ENCODE measurements at regions not wholly inside any gene's neighbourhood (a gene's known extent, or its start where the extent isn't known, plus 50 kb on each side); places are given as distances from the start of the nearest gene placed in this dataset.
"Not testable (repeated sequence)": the region's sequence is repeated elsewhere in the genome, so short reads cannot be mapped to it uniquely, and the experiment has no call there.

GRCh38 chr6:27547157-27548075, 74.5 kb upstream of the ZNF184 start:
- DNase-seq (ENCODE audit: low read depth in 1 of 2, low spot score in 1 of 2): peak in 1 of 2 donors; percentile 18

GRCh38 chr6:27546522-27546921, 73.6 kb upstream of the ZNF184 start:
- DNase-seq (ENCODE audit: low read depth in 1 of 2, low spot score in 1 of 2): no peak

DNA sequence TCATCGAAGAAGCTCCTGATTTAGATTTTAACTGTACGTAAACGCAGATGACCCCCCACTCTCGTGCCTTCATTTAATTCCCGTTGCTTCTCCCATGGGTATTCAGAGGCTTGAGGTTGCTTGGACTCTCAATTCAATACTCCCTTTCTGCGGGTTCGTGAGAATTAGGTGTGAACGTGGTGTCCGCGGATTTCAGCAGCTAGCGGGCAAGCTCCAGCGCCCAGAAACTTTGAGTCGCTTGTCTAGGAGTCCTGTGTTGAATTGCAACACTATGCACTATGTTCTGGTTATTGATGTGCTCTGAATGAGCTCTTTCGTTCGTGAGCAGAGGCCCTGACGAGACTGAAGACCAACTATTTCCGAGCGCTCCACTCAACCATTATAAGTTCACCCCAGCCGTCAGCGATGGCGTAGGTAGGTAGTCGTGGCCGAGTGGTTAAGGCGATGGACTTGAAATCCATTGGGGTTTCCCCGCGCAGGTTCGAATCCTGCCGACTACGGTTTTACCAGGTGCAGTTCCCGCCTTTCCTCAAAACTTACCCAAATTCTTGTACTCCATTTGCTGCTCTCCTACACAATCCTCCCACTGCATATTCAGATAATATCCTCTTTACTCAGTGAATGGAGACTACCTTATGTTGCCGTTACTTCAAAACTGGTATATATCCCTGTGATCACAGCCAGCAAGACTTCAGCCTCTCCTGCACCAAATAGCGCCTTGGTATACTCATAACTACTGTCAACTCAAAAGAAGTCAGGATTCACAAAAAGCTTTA, 72.6 kb upstream of the ZNF184 start:
- peak in 1 of 2 donors; percentile 41 for DNase-seq (ENCODE audit: low read depth in 1 of 2, low spot score in 1 of 2)

DNA sequence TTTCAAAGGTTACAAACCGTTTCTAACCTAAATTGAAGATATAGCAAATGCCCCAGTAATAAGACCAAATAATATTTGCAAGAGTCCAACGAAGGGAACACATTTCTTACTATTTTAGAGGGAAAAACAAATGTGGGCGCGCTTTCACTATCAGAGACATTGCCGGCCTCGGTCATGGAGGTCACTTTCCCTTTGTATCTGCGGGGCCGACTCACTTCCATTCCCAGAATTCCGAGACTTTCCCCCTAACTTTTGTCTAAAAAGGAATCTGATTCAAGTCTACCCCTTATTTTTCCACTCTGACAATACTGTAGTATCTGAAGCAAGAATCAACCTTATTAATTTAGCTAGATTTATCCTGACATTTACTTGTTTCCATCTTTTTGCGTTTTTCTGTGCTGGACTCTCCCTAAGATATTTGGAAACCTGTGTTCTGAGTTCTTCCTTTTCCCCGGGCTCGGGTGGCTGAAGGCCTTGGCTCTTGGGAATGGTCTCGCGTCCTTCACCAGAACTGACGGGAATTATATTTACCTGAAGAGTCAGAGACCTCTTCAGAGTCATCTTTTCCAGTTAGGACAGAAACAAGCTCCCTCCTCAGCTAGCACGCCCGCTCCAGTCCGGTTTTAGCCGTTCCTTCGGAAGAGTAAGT, 71.8 kb upstream of the ZNF184 start:
- no peak for DNase-seq (ENCODE audit: low read depth in 1 of 2, low spot score in 1 of 2)

- not testable (repeated sequence) for DNase-seq (ENCODE audit: low read depth in 1 of 2, low spot score in 1 of 2)
Observed at GRCh38 chr6:27544135-27544534, 71.2 kb upstream of the ZNF184 start.

DNA sequence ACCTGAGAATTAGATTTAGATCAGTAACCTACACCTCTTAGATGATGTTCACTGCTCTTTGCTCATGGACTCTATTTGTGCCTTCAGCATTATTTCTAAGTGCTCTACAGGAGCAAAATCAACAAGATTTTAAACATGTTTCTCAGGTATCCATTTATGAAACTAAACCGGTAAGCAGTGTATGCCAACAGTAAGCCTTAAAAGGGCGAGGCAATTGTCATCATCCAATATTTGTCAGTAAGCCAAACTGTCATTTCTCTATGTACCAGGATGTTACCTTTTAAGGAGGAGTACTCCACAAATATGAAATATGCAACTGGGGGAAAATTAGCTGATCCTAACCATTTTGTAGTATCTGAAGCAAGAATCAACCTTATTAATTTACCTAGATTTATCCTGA, 69.6 kb upstream of the ZNF184 start:
- no peak for DNase-seq (ENCODE audit: low read depth in 1 of 2, low spot score in 1 of 2)

- DNase-seq (ENCODE audit: low read depth in 1 of 2, low spot score in 1 of 2): no peak
Observed at GRCh38 chr6:27541933-27542297, 69.0 kb upstream of the ZNF184 start.

DNA sequence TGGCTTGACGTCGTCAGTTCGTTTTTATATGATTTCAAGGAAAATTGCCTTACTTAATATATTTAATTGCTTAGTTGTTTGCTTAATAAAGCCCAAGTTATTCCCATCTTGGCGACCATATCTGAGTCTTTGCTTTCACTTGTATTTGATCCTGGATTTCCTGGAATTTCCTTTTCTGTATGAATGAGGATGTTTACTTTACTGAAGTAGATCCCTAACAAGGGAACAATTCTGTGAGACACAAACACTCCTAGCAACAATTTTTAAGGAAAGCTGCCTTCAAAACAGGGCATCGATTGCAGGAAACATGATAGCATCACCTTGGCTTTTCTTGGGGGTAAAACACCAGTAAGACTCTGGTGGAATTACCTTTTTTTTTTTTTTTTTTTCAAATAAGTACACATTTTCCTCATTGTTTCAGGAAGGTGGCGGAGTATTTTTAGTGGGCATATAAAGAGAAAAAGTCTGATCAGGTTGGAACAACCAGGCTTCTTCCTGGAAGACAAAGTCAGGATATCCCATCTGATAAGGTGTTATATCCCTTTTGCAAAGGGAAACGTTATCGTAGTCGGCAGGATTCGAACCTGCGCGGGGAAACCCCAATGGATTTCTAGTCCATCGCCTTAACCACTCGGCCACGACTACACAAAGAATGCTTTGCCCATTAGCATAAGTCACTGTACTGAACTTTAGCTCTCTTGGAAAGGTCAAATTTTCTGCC, 68.5 kb upstream of the ZNF184 start:
- no peak for DNase-seq (ENCODE audit: low read depth in 1 of 2, low spot score in 1 of 2)

DNA sequence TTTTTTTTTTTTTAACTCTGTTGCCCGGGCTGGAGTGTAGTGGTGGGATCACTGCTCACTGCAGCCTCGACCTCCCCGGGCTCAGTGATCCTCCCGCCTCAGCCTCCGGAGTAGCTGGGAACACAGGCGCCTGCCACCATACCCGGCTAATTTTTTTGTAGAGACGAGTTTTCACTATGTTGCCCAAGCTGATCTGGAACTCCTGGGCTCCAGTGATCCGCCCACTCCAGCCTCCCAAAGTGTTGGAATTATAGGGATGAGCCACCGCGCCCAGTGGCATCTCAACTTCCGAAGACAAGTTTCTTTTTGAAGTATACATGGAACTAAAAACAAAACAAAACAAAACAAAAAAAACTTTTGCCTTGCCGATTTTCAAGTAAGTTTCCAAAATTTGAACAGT, 66.6 kb upstream of the ZNF184 start:
- DNase-seq (ENCODE audit: low read depth in 1 of 2, low spot score in 1 of 2): no peak

DNA sequence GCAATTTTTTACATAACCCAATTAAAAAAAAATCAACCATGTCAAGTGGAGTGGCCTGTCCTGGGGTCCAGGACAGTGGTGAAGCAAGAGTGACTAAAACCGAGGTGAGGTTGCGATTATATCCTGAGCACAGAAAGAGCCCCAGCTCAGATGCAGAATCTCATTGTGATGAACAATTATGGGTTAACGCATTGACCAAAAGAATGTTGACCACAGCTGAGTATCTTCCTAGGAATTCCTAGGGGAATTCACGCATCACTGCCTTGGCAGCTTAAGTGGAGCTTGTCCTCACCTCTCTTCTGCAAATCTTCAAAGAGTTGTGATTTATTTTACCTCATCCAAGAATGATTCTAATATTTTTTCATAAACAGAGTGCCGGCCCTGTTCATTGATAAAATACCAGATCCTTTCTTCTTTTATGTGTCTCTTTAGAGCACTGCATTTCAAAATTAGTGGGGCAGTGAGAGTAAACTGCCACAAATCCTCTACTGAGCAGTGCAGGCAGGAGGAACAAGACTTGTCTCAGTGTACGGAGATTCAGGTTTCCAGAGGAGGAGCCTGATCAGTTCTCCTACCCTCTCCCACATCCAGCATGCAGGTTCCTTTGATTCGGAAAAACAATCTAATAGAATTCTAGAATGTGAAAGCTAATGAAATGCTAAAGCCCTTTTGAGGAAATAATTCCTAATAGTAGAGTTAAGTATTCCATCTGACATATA, 60.1 kb upstream of the ZNF184 start:
- no peak for DNase-seq (ENCODE audit: low read depth in 1 of 2, low spot score in 1 of 2)

DNA sequence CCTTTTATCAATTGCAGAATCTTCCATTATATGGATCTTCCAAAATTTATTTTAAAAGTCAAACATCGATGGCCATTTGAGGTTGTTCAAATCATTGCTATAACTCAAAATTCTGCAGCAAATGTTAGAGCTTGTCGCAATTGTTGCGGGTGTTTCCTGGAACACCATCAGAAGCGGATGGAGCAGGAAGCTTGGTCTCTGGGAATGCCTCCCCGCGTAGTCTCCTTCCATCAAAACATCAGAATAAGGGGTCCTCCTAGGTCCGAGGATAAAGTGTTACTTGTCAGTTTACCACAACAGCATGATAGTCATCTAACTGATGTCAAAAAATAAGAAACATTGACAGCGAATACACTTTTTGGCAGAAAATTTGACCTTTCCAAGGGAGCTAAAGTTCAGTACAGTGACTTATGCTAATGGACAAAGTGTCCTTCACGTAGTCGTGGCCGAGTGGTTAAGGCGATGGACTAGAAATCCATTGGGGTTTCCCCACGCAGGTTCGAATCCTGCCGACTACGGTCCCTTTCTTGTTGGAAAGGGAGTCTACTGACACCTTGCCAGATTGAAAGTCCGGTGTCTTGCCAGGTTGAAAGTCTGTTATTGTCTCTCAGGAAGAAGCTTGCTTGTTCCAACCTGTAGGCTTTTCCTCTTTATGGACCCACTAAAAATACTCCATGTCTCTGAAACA, 59.0 kb upstream of the ZNF184 start:
- DNase-seq (ENCODE audit: low read depth in 1 of 2, low spot score in 1 of 2): no peak

DNA sequence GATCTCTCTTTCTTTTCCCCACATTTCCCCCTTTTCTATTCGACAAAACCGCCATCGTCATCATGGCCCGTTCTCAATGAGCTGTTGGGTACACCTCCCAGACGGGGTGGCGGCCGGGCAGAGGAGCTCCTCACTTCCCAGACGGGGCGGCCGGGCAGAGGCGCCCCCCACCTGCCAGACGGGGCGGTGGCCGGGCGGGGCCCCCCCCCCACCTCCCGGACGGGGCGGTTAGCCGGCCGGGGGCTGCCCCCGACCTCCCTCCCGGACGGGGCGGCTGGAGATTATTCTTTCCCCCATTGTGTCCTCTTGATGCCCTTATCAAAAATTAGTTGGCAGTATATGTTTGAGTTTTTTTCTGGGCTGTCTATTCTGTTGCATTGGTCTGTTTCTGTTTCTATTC, 56.9 kb upstream of the ZNF184 start:
- not testable (repeated sequence) for DNase-seq (ENCODE audit: low read depth in 1 of 2, low spot score in 1 of 2)

- no peak for DNase-seq (ENCODE audit: low read depth in 1 of 2, low spot score in 1 of 2)
Observed at GRCh38 chr6:27528714-27529113, 55.8 kb upstream of the ZNF184 start.
